Esophagus muscularis mucosa (tissue), 4 donors: ENCODE measurements at regions not wholly inside any gene's neighbourhood (a gene's known extent, or its start where the extent isn't known, plus 50 kb on each side); places are given as distances from the start of the nearest gene placed in this dataset.

Experiments
- EP300 ChIP-seq: sonication (generic); formaldehyde crosslinking; IDR thresholded peaks from one replicate; pipeline ENCODE4 v1.6.1; 2017; ENCODE audit warnings: antibody characterized with exemption
- POLR2A ChIP-seq: fragments of 450-650 bp; IDR thresholded peaks from one replicate; pipeline ENCODE4 v1.6.1; 2017; ENCODE audit warnings: antibody characterized with exemption, moderate library complexity, mild to moderate bottlenecking, low read depth
- POLR2AphosphoS5 ChIP-seq, 2 donors: sonication (generic); formaldehyde crosslinking; IDR thresholded peaks; one replicate each; pipeline ENCODE4 v1.6.1; 2017; ENCODE audit warnings: antibody characterized with exemption in 2 of 2
- TF ChIP-seq, protein P1 (sequence below), 3 experiments: fragments of 200-600 bp in 2 of 3; fragments of 450-650 bp in 1 of 3; sonication (generic) in 2 of 3; IDR thresholded peaks; one replicate each; pipeline ENCODE4 v1.5.1; 2017 to 2019; ENCODE audit warnings: antibody characterized with exemption in 3 of 3, mild to moderate bottlenecking in 2 of 3, moderate library complexity in 1 of 3

DNA sequence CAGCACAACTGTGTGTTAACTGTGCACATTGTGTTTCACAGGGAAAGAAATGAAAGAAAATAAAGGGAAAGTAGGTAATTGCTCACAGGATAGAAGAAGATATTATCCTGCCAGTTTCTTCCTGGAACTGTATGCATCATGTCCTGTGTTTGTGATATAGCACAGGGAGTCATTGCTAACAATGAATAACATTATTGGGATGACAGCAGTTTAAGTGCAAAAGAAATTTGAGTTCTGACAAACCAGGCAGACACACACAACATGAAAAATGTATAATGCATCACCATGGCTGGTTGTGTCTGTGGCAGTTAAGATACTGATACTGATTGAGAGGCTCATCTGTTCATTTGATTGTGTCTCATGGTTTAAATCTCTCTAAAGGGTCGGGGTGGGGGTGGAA, 145.4 kb downstream of the SPATA31D1 start:
- TF ChIP-seq, protein P1, sequence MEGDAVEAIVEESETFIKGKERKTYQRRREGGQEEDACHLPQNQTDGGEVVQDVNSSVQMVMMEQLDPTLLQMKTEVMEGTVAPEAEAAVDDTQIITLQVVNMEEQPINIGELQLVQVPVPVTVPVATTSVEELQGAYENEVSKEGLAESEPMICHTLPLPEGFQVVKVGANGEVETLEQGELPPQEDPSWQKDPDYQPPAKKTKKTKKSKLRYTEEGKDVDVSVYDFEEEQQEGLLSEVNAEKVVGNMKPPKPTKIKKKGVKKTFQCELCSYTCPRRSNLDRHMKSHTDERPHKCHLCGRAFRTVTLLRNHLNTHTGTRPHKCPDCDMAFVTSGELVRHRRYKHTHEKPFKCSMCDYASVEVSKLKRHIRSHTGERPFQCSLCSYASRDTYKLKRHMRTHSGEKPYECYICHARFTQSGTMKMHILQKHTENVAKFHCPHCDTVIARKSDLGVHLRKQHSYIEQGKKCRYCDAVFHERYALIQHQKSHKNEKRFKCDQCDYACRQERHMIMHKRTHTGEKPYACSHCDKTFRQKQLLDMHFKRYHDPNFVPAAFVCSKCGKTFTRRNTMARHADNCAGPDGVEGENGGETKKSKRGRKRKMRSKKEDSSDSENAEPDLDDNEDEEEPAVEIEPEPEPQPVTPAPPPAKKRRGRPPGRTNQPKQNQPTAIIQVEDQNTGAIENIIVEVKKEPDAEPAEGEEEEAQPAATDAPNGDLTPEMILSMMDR (IDR thresholded peaks at IDR 0.05) = no peak
- TF ChIP-seq POLR2AphosphoS5 (IDR thresholded peaks at IDR 0.05) (no peak), EP300 (no peak), POLR2A (no peak)
